K562 (cell line): ENCODE measurements at regions not wholly inside any gene's neighbourhood (a gene's known extent, or its start where the extent isn't known, plus 50 kb on each side); places are given as distances from the start of the nearest gene placed in this dataset.

Source experiments
- ATAC-seq: fragments of 200-7000 bp; cut with Tn5 transposase; 3 replicates; pipeline ENCODE4 v1.9.1; 2020; ENCODE audit warnings: moderate library complexity
- BruUV-seq: library from RNA; stranded (reverse); fragments of 400-500 nt; replicated peaks from 2 replicates; lab custom pipeline; 2021; lab: Mats Ljungman, UMichigan
- CTCF ChIA-PET: fragments of 300-600 bp; formaldehyde crosslinking; extraction: SDS; loops from one replicate; lab custom pipeline; 2021; ENCODE audit warnings: low intra/inter-chr PET ratio; lab: Yijun Ruan, JAX
- POLR2A ChIA-PET: fragments of 300-600, 350-650 bp; sonication (Branson Sonifier 250); formaldehyde crosslinking; extraction: SDS; loops from one replicate; lab custom pipeline; 2021; ENCODE audit warnings: antibody characterized with exemption, inconsistent platforms; lab: Yijun Ruan, JAX
- DNase-seq, 4 experiments: peaks; one replicate each; pipeline versions ENCODE4 v3.0.0 to v3.0.0-alpha.2; 2011 to 2018; ENCODE audit warnings: low spot score in 3 of 4, mixed read lengths in 3 of 4; ENCODE audit errors: extremely low read depth in 1 of 4
- FAIRE-seq: peaks from 2 replicates; lab custom pipeline; 2011; peaks lifted over from hg19 to GRCh38; lab: Jason Lieb, UNC
- H2AFZ ChIP-seq: 2 replicates; pipeline ENCODE4 v1.6.0; 2011; ENCODE audit warnings: low read depth, low read length, control low read depth, inconsistent platforms
- H3K27ac ChIP-seq: fragments of 200-600 bp; 3 replicates; pipeline ENCODE4 v1.8.0; 2011; ENCODE audit warnings: low read depth, mild to moderate bottlenecking, control low read depth, inconsistent platforms, low read length, moderate library complexity, mixed read lengths; ENCODE audit errors: extremely low read depth
- H3K27me3 ChIP-seq, 2 experiments: fragments of 300-600 bp in 1 of 2; 2 replicates in 1 of 2; 3 replicates in 1 of 2; pipeline versions ENCODE4 v1.6.0 to v1.8.0; 2011; ENCODE audit warnings: inconsistent platforms in 2 of 2, low read length in 2 of 2, mild to moderate bottlenecking in 1 of 2, mixed read lengths in 1 of 2, moderate library complexity in 1 of 2; ENCODE audit not compliant: control insufficient read depth in 2 of 2, insufficient read depth in 2 of 2
- H3K36me3 ChIP-seq: fragments of 300-600 bp; 3 replicates; pipeline ENCODE4 v1.8.0; 2011; ENCODE audit warnings: mild to moderate bottlenecking, low read length, inconsistent platforms; ENCODE audit not compliant: control insufficient read depth, insufficient read depth
- H3K4me1 ChIP-seq, 2 experiments: fragments of 200-600 bp in 1 of 2; replicated peaks in 1 of 2; 2 replicates in 1 of 2; 3 replicates in 1 of 2; pipeline versions ENCODE4 v1.5.1 to v1.8.0; 2011; ENCODE audit warnings: inconsistent platforms in 2 of 2, low read length in 2 of 2, mild to moderate bottlenecking in 1 of 2, mixed read lengths in 1 of 2, moderate library complexity in 1 of 2; ENCODE audit not compliant: control insufficient read depth in 2 of 2, insufficient read depth in 2 of 2
- H3K4me2 ChIP-seq: 2 replicates; pipeline ENCODE4 v1.6.1; 2011; ENCODE audit warnings: low read length, control low read depth, inconsistent platforms, mixed read lengths; ENCODE audit not compliant: insufficient read depth
- H3K4me3 ChIP-seq: fragments of 200-600 bp; sonication (generic), shearing (Covaris generic); 2 replicates; pipeline ENCODE4 v1.5.1; 2016; ENCODE audit warnings: control low read depth, inconsistent platforms
- H3K79me2 ChIP-seq: fragments of 200-600 bp; 3 replicates; pipeline ENCODE4 v1.8.0; 2011; ENCODE audit warnings: low read length, inconsistent platforms; ENCODE audit not compliant: control insufficient read depth, insufficient read depth
- H3K9ac ChIP-seq, 2 experiments: 2 replicates each; pipeline versions ENCODE4 v1.6.0 to v1.6.1; 2011; ENCODE audit warnings: low read depth in 2 of 2, low read length in 2 of 2, control low read depth in 1 of 2, inconsistent platforms in 1 of 2, mild to moderate bottlenecking in 1 of 2, mixed read lengths in 1 of 2; ENCODE audit not compliant: insufficient read depth in 1 of 2
- H3K9me1 ChIP-seq: one replicate; pipeline ENCODE4 v1.6.0; 2011; ENCODE audit warnings: inconsistent platforms, mild to moderate bottlenecking, low read length, moderate library complexity; ENCODE audit not compliant: control insufficient read depth, insufficient read depth
- H3K9me3 ChIP-seq: replicated peaks from 2 replicates; pipeline ENCODE4 v1.5.1; 2011; ENCODE audit warnings: low read depth, low read length, inconsistent platforms; ENCODE audit not compliant: control insufficient read depth, insufficient read depth
- H4K20me1 ChIP-seq: replicated peaks from 2 replicates; pipeline ENCODE4 v1.6.1; 2011; ENCODE audit warnings: low read length, inconsistent platforms, mixed read lengths; ENCODE audit not compliant: control insufficient read depth, insufficient read depth
- ADNP ChIP-seq: fragments of 200-800 bp; sonication (Bioruptor generic); IDR thresholded peaks from 2 replicates; pipeline ENCODE4 v1.6.1; 2016; ENCODE audit warnings: missing genetic modification characterization, missing compliant biosample characterization
- ASH1L ChIP-seq: fragments of 450-650 bp; IDR thresholded peaks from 2 replicates; pipeline ENCODE4 v1.6.1; 2018; ENCODE audit warnings: borderline replicate concordance, mild to moderate bottlenecking, low read depth; ENCODE audit not compliant: partially characterized antibody
- CBX5 ChIP-seq: IDR thresholded peaks from 2 replicates; pipeline ENCODE4 v1.6.1; 2014; ENCODE audit warnings: low read depth, borderline replicate concordance
- E2F3 ChIP-seq: fragments of 250-450 bp; sonication (Bioruptor Pico); IDR thresholded peaks from 2 replicates; pipeline ENCODE4 v1.4.0; 2020; ENCODE audit warnings: mild to moderate bottlenecking
- ETS1 ChIP-seq: conservative IDR thresholded peaks from 2 replicates; pipeline ENCODE4 v1.6.1; 2011; ENCODE audit warnings: low read depth, mild to moderate bottlenecking, low read length; ENCODE audit not compliant: control insufficient read depth
- NKRF ChIP-seq: fragments of 450-650 bp; IDR thresholded peaks from 2 replicates; pipeline ENCODE4 v1.6.1; 2016; ENCODE audit warnings: borderline replicate concordance
- POLR2B ChIP-seq: fragments of 450-650 bp; IDR thresholded peaks from 2 replicates; pipeline ENCODE4 v1.6.1; 2018; ENCODE audit warnings: low read depth; ENCODE audit not compliant: partially characterized antibody
- ZEB2 ChIP-seq: fragments of 450-650 bp; IDR thresholded peaks from 2 replicates; pipeline ENCODE4 v1.6.1; 2016
- ZSCAN32 ChIP-seq: fragments of 450-650 bp; formaldehyde crosslinking; IDR thresholded peaks from 2 replicates; pipeline ENCODE4 v1.4.0; 2020; ENCODE audit warnings: mild to moderate bottlenecking, moderate library complexity
- in situ Hi-C: fragments of 300-500 bp; cut with MboI; formaldehyde crosslinking; loops from 4 replicates; pipeline ENCODE4 v1.15.0; 2018; ENCODE audit warnings: inconsistent platforms, mixed read lengths
- intact Hi-C: fragments of 100-400 bp; cut with micrococcal nuclease; formaldehyde crosslinking; loops from 2 replicates; pipeline ENCODE4 v1.14.2; 2022
- TF ChIP-seq, protein P1 (sequence below): sonication (generic); formaldehyde crosslinking; IDR thresholded peaks from 2 replicates; pipeline ENCODE4 v1.8.0; 2022; ENCODE audit warnings: mild to moderate bottlenecking, missing genetic modification reagents
- TF ChIP-seq, protein P2 (sequence below): fragments of 250-450 bp; sonication (Bioruptor Pico); IDR thresholded peaks from 2 replicates; pipeline ENCODE4 v1.8.0; 2022; ENCODE audit warnings: moderate library complexity, mild to moderate bottlenecking, inconsistent platforms
- TF ChIP-seq, protein P3 (sequence below): sonication (generic); IDR thresholded peaks from 2 replicates; pipeline ENCODE4 v1.6.1; 2016

- TF ChIP-seq POLR2B: no peak
- TF ChIP-seq, protein P1, sequence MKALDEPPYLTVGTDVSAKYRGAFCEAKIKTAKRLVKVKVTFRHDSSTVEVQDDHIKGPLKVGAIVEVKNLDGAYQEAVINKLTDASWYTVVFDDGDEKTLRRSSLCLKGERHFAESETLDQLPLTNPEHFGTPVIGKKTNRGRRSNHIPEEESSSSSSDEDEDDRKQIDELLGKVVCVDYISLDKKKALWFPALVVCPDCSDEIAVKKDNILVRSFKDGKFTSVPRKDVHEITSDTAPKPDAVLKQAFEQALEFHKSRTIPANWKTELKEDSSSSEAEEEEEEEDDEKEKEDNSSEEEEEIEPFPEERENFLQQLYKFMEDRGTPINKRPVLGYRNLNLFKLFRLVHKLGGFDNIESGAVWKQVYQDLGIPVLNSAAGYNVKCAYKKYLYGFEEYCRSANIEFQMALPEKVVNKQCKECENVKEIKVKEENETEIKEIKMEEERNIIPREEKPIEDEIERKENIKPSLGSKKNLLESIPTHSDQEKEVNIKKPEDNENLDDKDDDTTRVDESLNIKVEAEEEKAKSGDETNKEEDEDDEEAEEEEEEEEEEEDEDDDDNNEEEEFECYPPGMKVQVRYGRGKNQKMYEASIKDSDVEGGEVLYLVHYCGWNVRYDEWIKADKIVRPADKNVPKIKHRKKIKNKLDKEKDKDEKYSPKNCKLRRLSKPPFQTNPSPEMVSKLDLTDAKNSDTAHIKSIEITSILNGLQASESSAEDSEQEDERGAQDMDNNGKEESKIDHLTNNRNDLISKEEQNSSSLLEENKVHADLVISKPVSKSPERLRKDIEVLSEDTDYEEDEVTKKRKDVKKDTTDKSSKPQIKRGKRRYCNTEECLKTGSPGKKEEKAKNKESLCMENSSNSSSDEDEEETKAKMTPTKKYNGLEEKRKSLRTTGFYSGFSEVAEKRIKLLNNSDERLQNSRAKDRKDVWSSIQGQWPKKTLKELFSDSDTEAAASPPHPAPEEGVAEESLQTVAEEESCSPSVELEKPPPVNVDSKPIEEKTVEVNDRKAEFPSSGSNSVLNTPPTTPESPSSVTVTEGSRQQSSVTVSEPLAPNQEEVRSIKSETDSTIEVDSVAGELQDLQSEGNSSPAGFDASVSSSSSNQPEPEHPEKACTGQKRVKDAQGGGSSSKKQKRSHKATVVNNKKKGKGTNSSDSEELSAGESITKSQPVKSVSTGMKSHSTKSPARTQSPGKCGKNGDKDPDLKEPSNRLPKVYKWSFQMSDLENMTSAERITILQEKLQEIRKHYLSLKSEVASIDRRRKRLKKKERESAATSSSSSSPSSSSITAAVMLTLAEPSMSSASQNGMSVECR (CRISPR knock-in tag): no peak
- TF ChIP-seq, protein P2, sequence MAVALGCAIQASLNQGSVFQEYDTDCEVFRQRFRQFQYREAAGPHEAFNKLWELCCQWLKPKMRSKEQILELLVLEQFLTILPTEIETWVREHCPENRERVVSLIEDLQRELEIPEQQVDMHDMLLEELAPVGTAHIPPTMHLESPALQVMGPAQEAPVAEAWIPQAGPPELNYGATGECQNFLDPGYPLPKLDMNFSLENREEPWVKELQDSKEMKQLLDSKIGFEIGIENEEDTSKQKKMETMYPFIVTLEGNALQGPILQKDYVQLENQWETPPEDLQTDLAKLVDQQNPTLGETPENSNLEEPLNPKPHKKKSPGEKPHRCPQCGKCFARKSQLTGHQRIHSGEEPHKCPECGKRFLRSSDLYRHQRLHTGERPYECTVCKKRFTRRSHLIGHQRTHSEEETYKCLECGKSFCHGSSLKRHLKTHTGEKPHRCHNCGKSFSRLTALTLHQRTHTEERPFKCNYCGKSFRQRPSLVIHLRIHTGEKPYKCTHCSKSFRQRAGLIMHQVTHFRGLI (CRISPR knock-in tag): no peak
Measured at GRCh38 chr16:63373744-63374143, 1337.5 kb upstream of the CDH8 start (continued).

- Histone ChIP-seq H3K27ac (no peak overlapping the region), H3K9ac (no peak overlapping the region), H3K9me3 (no peaks in the 10 kb centered on the region), H3K4me2 (no peak overlapping the region), H3K4me3 (no peak overlapping the region), H3K27me3 (no peaks in the 10 kb centered on the region), H2AFZ (no peak overlapping the region), H3K36me3 (no peaks in the 10 kb centered on the region), H3K4me1 (no peaks in the 10 kb centered on the region), H4K20me1 (no peaks in the 10 kb centered on the region), H3K9me1 (no peaks in the 10 kb centered on the region), H3K79me2 (no peaks in the 10 kb centered on the region)
- no peak for ATAC-seq
- POLR2A ChIA-PET: no interaction called here
- intact Hi-C loops (no loop called here), in situ Hi-C loops (no loop called here)
- no peak for FAIRE-seq
- CTCF ChIA-PET: no interaction called here
- BruUV-seq: no TSS peak
- no peak for DNase-seq
- TF ChIP-seq ADNP: no peak
- TF ChIP-seq NKRF: no peak
- no peak for TF ChIP-seq ZSCAN32 (CRISPR knock-in tag)
- no peak for TF ChIP-seq CBX5
- TF ChIP-seq, protein P3, sequence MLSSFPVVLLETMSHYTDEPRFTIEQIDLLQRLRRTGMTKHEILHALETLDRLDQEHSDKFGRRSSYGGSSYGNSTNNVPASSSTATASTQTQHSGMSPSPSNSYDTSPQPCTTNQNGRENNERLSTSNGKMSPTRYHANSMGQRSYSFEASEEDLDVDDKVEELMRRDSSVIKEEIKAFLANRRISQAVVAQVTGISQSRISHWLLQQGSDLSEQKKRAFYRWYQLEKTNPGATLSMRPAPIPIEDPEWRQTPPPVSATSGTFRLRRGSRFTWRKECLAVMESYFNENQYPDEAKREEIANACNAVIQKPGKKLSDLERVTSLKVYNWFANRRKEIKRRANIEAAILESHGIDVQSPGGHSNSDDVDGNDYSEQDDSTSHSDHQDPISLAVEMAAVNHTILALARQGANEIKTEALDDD: no peak
- TF ChIP-seq POLR2B: no peak
- TF ChIP-seq E2F3: no peak
- TF ChIP-seq ETS1: no peak
- TF ChIP-seq ZEB2: no peak
- no peak for TF ChIP-seq ASH1L
Measured at GRCh38 chr16:63372815-63373214, 1336.6 kb upstream of the CDH8 start.
